Right cardiac atrium (tissue), 5 donors: ENCODE measurements at regions not wholly inside any gene's neighbourhood (a gene's known extent, or its start where the extent isn't known, plus 50 kb on each side); places are given as distances from the start of the nearest gene placed in this dataset.

Source experiments
- ATAC-seq, 2 donors: fragments of 200-7000 bp; cut with Tn5 transposase; one replicate each; pipeline versions ENCODE4 v1.8.0 to v1.9.1; 2020; ENCODE audit warnings: moderate library complexity in 2 of 2, mild to moderate bottlenecking in 1 of 2
- DNase-seq, 3 donors: peaks; one replicate each; pipeline ENCODE4 v3.0.0-alpha.2; 2020
- H3K27ac ChIP-seq: one replicate; pipeline ENCODE4 v1.5.1; 2013; ENCODE audit warnings: mild to moderate bottlenecking, low read length, control low read depth, moderate library complexity
- H3K27me3 ChIP-seq: one replicate; pipeline ENCODE4 v1.6.1; 2013; ENCODE audit not compliant: control insufficient read depth, insufficient read depth
- H3K4me1 ChIP-seq: one replicate; pipeline ENCODE4 v1.6.1; 2013; ENCODE audit warnings: low read length; ENCODE audit not compliant: control insufficient read depth, insufficient read depth
- H3K4me3 ChIP-seq: one replicate; pipeline ENCODE4 v1.5.1; 2013; ENCODE audit warnings: low read length, control low read depth
- H3K9me3 ChIP-seq: one replicate; pipeline ENCODE4 v1.6.1; 2013; ENCODE audit warnings: low read length; ENCODE audit not compliant: control insufficient read depth
- WGBS: extraction: QIAGEN DNeasy Blood & Tissue Kit; methylation state at CpG from one replicate; pipeline ENCODE4 v1.1.7; 2013; 5-methylcytosine and 5-hydroxymethylcytosine counted together
- intact Hi-C, 4 donors: fragments of 100-400 bp; cut with DNase I; formaldehyde crosslinking; loops; one replicate each; pipeline versions ENCODE4 v1.11.0 to v1.14.0; 2022 to 2023
- donor health status: healthy with polysubstance abuse.
- donor health status: DM: no; HTN: yes; CAD: no.
- donor health status: DM: no; HTN: no; CAD: no.
- donor health status: DM: no; HTN: yes; CAD: no; lungs with severe emphysema.
- donor health status: DM: yes; HTN: yes; CAD: no.

GRCh38 chr6:7042654-7043545 lies 64.9 kb upstream of the RREB1 start:
- intact Hi-C loops = no loop called here
- H3K4me3 ChIP-seq = no peak overlapping the region
- peak overlapping the region; percentile 28 for H3K27ac ChIP-seq
- 59% methylated on average over 11 of the region's 11 CpGs for WGBS
- ATAC-seq (peak; percentile 59 to 66), DNase-seq (no peak)
- H3K27me3 ChIP-seq = no peaks in the 10 kb centered on the region
- H3K4me1 ChIP-seq = peaks cover 4% of the 10 kb centered on the region
- H3K9me3 ChIP-seq = no peaks in the 10 kb centered on the region

- Histone ChIP-seq H3K4me3 (no peak overlapping the region), H3K27ac (no peak overlapping the region), H3K9me3 (no peaks in the 10 kb centered on the region), H3K4me1 (peaks cover 4% of the 10 kb centered on the region), H3K27me3 (no peaks in the 10 kb centered on the region)
- DNase-seq (no peak), ATAC-seq (no peak)
- WGBS = 87% methylated on average over 4 of the region's 4 CpGs
- intact Hi-C loops = no loop called here
Measured at GRCh38 chr6:7045331-7045730, 62.4 kb upstream of the RREB1 start.

- Histone ChIP-seq H3K27me3 (no peaks in the 10 kb centered on the region), H3K27ac (no peak overlapping the region), H3K4me3 (no peak overlapping the region), H3K9me3 (no peaks in the 10 kb centered on the region), H3K4me1 (peaks cover 4% of the 10 kb centered on the region)
- intact Hi-C loops = no loop called here
- ATAC-seq = no peak
- DNase-seq = no peak
- WGBS = 98% methylated on average over 1 of the region's 1 CpG
Measured at GRCh38 chr6:7045746-7046145, 62.0 kb upstream of the RREB1 start.

GRCh38 chr6:7047128-7047527 lies 60.6 kb upstream of the RREB1 start:
- DNase-seq (no peak), ATAC-seq (no peak)
- H3K9me3 ChIP-seq = no peaks in the 10 kb centered on the region
- no peak overlapping the region for H3K27ac ChIP-seq
- 65% methylated on average over 1 of the region's 1 CpG for WGBS
- no peaks in the 10 kb centered on the region for H3K27me3 ChIP-seq
- intact Hi-C loops = no loop called here
- H3K4me3 ChIP-seq = no peak overlapping the region
- peaks cover 4% of the 10 kb centered on the region for H3K4me1 ChIP-seq

DNA sequence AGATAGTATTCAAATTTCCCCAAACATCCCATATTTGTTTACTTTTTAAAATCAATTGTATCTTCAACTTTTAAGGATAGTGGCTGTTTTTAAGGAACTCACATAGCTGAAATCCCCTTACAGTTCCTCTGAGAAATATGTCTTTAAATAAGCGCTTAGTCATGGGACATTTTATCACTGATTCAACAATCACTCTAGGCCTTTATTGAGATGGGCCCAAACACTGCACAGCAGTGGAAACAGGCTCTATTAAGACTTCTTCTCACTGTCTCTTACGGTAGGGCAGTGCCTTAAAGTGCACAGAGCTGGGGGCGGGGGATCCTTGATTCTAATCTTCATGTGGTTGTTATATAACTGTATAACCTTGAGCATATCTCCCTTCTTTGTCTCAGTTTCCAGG lies 59.8 kb upstream of the RREB1 start:
- H3K9me3 ChIP-seq = no peaks in the 10 kb centered on the region
- 85% methylated on average over 3 of the region's 3 CpGs for WGBS
- intact Hi-C loops = no loop called here

GRCh38 chr6:7048894-7049293 lies 58.9 kb upstream of the RREB1 start:
- intact Hi-C loops = no loop called here
- WGBS = 88% methylated on average over 2 of the region's 2 CpGs
- H3K4me3 ChIP-seq = no peak overlapping the region
- H3K4me1 ChIP-seq = no peaks in the 10 kb centered on the region
- H3K9me3 ChIP-seq = no peaks in the 10 kb centered on the region
- no peak for ATAC-seq
- no peaks in the 10 kb centered on the region for H3K27me3 ChIP-seq
- DNase-seq = no peak
- H3K27ac ChIP-seq = no peak overlapping the region

More for the DNA sequence above, 59.8 kb upstream of the RREB1 start:
- H3K27me3 ChIP-seq = no peaks in the 10 kb centered on the region
- no peak for ATAC-seq
- H3K27ac ChIP-seq = no peak overlapping the region
- H3K4me3 ChIP-seq = no peak overlapping the region
- no peak for DNase-seq
- no peaks in the 10 kb centered on the region for H3K4me1 ChIP-seq

DNA sequence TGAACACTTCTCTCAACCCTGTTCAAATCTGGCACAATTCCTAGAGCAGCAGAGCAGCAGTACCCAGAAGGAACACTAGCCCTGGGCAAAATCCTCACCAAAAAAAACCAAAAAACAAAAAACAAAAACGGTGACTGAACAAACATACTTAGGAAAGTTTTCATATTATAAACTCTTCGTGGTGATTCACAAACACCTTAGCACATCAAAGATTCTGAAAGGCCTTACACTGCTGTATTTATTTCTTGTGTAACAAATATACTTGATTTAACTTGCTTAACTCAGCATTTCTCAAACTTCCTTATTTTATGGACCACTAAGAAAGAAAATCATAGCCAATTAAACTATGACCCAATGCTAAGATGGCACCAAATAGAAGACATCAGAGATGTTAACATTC lies 57.8 kb upstream of the RREB1 start:
- WGBS = 82% methylated on average over 2 of the region's 2 CpGs
- Histone ChIP-seq H3K27ac (no peak overlapping the region), H3K4me3 (no peak overlapping the region), H3K9me3 (no peaks in the 10 kb centered on the region), H3K4me1 (no peaks in the 10 kb centered on the region), H3K27me3 (no peaks in the 10 kb centered on the region)
- DNase-seq = no peak
- ATAC-seq = no peak
- intact Hi-C loops = no loop called here

DNA sequence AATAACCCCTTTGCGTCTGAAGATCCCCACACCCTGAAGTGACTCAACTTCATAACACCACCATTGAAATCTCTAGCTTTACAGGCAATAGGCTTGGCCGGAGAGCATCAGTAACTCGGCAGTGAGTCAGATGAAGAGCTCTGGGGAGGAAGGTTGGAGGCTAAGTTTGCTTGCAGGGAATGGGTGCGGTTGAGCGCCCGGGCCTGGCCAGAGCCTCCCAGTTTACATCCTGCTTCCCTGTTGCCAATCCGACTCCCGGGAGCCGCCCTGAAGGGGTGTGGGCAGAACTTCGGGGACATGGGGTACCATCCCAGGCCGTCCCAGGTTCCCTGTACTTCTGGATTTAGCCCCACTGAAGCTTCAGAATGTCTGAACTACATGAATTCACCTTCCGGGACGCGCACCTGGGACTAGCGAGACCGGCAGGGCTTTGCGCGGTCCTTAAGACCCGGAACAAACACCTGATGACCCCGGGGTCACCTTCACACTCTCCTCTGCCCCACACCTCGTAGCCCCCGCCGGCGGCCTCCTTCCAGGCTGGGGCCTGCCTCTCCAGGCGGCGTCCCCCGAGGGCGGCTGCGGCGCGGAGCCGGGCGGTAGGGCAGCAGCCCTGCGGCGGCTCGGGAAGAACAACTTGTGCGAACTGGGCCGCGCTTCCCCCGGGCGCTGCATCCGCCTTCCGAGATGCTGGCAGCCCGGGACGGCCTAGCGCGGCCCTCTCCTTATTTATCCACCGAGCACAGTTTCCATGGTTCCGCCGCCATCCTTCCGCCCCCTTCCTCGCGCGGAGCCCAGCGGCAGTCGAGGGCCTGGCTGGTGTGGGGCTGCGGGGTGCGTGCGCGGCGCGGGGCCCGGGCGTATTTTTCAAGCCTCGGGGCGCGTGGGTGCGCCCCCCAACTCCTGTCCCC lies 56.6 kb upstream of the RREB1 start:
- DNase-seq (peak; percentile 65 to 87 (median 82)), ATAC-seq (peak; percentile 73 to 88)
- Histone ChIP-seq H3K9me3 (no peaks in the 10 kb centered on the region), H3K27me3 (no peaks in the 10 kb centered on the region), H3K27ac (peak overlapping the region; percentile 3), H3K4me1 (no peaks in the 10 kb centered on the region), H3K4me3 (peak overlapping the region; percentile 47)
- WGBS = 16% methylated on average over 68 of the region's 68 CpGs
- intact Hi-C loops = no loop called here

DNA sequence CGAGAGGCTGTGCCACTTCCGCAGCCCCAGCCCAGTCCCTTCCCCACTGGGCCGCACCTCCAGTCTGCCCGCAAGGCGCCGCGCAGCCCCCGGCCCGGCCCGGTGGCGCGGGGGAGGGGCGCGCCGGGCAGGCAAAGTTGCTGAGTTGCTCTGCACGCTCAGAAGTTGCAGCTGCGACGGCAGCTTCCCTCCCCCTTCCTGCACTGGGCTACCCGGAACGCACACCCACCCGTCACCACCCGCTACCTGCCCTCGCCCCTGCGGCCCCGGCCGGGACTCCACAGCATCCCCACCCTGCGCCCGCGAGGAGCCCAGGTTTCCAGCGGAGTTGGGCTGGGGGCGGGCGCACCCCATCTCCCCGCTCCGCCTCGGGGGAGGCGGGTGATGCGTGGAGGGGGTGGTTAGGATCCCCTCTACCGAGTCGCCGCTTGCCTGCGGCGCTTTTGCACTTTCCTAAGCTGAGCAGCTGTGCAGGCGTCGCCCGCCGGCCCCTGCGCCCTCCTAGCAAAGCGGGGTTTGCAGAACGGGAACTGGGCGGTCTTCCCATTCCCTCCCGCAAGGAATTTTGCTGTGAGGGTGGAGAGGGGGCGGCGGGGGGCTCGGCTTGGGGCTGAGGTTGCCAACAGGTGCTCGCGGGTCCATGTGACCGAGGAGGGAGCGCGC lies 55.9 kb upstream of the RREB1 start:
- ATAC-seq (peak; percentile 71 to 73), DNase-seq (peak; percentile 58 to 84 (median 79))
- WGBS = under 1% methylated on average over 59 of the region's 59 CpGs
- Histone ChIP-seq H3K27ac (peak overlapping the region; percentile 42), H3K27me3 (no peaks in the 10 kb centered on the region), H3K9me3 (no peaks in the 10 kb centered on the region), H3K4me1 (no peaks in the 10 kb centered on the region), H3K4me3 (peak overlapping the region; percentile 47)
- intact Hi-C loops = no loop called here

GRCh38 chr6:7052443-7053011 lies 55.2 kb upstream of the RREB1 start:
- Histone ChIP-seq H3K27me3 (no peaks in the 10 kb centered on the region), H3K4me3 (peak overlapping the region; percentile 47), H3K9me3 (no peaks in the 10 kb centered on the region), H3K27ac (peak overlapping the region; percentile 14), H3K4me1 (no peaks in the 10 kb centered on the region)
- intact Hi-C loops = no loop called here
- WGBS = 3% methylated on average over 31 of the region's 31 CpGs
- DNase-seq = peak; percentile 51 to 92 (median 85)
- ATAC-seq = peak; percentile 63 to 82
